B cell (primary cell): ENCODE measurements at regions not wholly inside any gene's neighbourhood (a gene's known extent, or its start where the extent isn't known, plus 50 kb on each side); places are given as distances from the start of the nearest gene placed in this dataset.

Experiments used
- ATAC-seq: fragments of 200-7000 bp; cut with Tn5 transposase; one replicate; pipeline ENCODE4 v1.10.0; 2021; ENCODE audit warnings: low read depth, mild to moderate bottlenecking, moderate number of reproducible peaks, moderate library complexity
- CTCF ChIA-PET: fragments of 350-600 bp; sonication (Branson Sonifier 250); formaldehyde crosslinking; loops from one replicate; lab custom pipeline; 2021; ENCODE audit warnings: antibody characterized with exemption, inconsistent platforms; lab: Charles Lee
- POLR2A ChIA-PET: fragments of 350-600 bp; sonication (Branson Sonifier 250); formaldehyde crosslinking; loops from one replicate; lab custom pipeline; 2021; ENCODE audit warnings: antibody characterized with exemption; lab: Charles Lee
- DNase-seq: peaks from one replicate; pipeline ENCODE4 v3.0.0; 2013
- H2AFZ ChIP-seq: 2 replicates; pipeline ENCODE4 v1.6.1; 2012; ENCODE audit warnings: mild to moderate bottlenecking, low read depth, low read length; ENCODE audit not compliant: insufficient read depth, poor library complexity, severe bottlenecking
- H3K27ac ChIP-seq, 2 donors: 1 replicate in 1 of 2; 2 replicates in 1 of 2; pipeline ENCODE4 v1.5.1; 2012 to 2013; ENCODE audit warnings: low read length in 2 of 2, mild to moderate bottlenecking in 2 of 2, moderate library complexity in 1 of 2
- H3K27me3 ChIP-seq, 4 experiments: fragments of 200-600 bp in 1 of 4; sonication (generic) in 1 of 4; replicated peaks in 1 of 4; 1 replicate in 2 of 4; 2 replicates in 2 of 4; pipeline versions ENCODE4 v1.6.1 to v1.7.0; 2013 to 2016; ENCODE audit warnings: low read length in 3 of 4, mild to moderate bottlenecking in 2 of 4, mixed read lengths in 1 of 4, moderate library complexity in 1 of 4; ENCODE audit not compliant: insufficient read depth in 4 of 4, control insufficient read depth in 3 of 4; ENCODE audit errors: control extremely low read depth in 1 of 4
- H3K36me3 ChIP-seq, 2 experiments: replicated peaks in 1 of 2; 1 replicate in 1 of 2; 2 replicates in 1 of 2; pipeline versions ENCODE4 v1.6.1 to v1.7.1; 2013; ENCODE audit warnings: low read length in 1 of 2; ENCODE audit not compliant: insufficient read depth in 2 of 2, control insufficient read depth in 1 of 2; ENCODE audit errors: control extremely low read depth in 1 of 2, extremely low read depth in 1 of 2
- H3K4me1 ChIP-seq, 2 donors: fragments of 200-600 bp in 1 of 2; sonication (generic) in 1 of 2; 1 replicate in 1 of 2; 2 replicates in 1 of 2; pipeline versions ENCODE4 v1.5.1 to v1.6.1; 2013 to 2017; ENCODE audit warnings: low read length in 2 of 2; ENCODE audit not compliant: control insufficient read depth in 2 of 2, insufficient read depth in 2 of 2
- H3K4me2 ChIP-seq: replicated peaks from 2 replicates; pipeline ENCODE3; 2012; ENCODE audit warnings: mild to moderate bottlenecking, low read depth, low read length; ENCODE audit not compliant: poor library complexity, severe bottlenecking
- H3K4me3 ChIP-seq, 5 experiments: fragments of 200-600 bp in 1 of 5; sonication (generic) in 1 of 5; 1 replicate in 3 of 5; 2 replicates in 2 of 5; pipeline versions ENCODE4 v1.5.1 to v1.7.0; 2011 to 2016; ENCODE audit warnings: low read length in 4 of 5, mild to moderate bottlenecking in 4 of 5, low read depth in 2 of 5, control low read depth in 1 of 5, moderate library complexity in 1 of 5; ENCODE audit not compliant: insufficient read depth in 1 of 5; ENCODE audit errors: control extremely low read depth in 1 of 5, extremely low read depth in 1 of 5
- H3K79me2 ChIP-seq: fragments of 200-600 bp; sonication (generic); one replicate; pipeline ENCODE4 v1.6.0; 2016; ENCODE audit warnings: low read length; ENCODE audit not compliant: control insufficient read depth, insufficient read depth
- H3K9ac ChIP-seq: fragments of 200-600 bp; sonication (generic); 2 replicates; pipeline ENCODE4 v1.6.1; 2017; ENCODE audit warnings: mild to moderate bottlenecking, low read length, moderate library complexity
- H3K9me3 ChIP-seq, 3 donors: one replicate each; pipeline versions ENCODE4 v1.6.1 to v1.7.1; 2013; ENCODE audit warnings: low read length in 2 of 3; ENCODE audit not compliant: control insufficient read depth in 2 of 3, insufficient read depth in 1 of 3; ENCODE audit errors: control extremely low read depth in 1 of 3
- H4K20me1 ChIP-seq: 2 replicates; pipeline ENCODE4 v1.6.0; 2012; ENCODE audit warnings: mild to moderate bottlenecking, low read length; ENCODE audit not compliant: insufficient read depth, control insufficient read depth, poor library complexity, severe bottlenecking
- H3K27ac Mint-ChIP-seq: one replicate; pipeline ENCODE4 v1.8.0; 2021; ENCODE audit warnings: mixed read lengths
- H3K27me3 Mint-ChIP-seq: one replicate; pipeline ENCODE4 v1.8.0; 2021; ENCODE audit warnings: mixed read lengths
- H3K4me1 Mint-ChIP-seq: one replicate; pipeline ENCODE4 v1.8.0; 2021; ENCODE audit warnings: mixed read lengths
- H3K4me3 Mint-ChIP-seq: one replicate; pipeline ENCODE4 v1.8.0; 2021; ENCODE audit warnings: mixed read lengths
- H3K9me3 Mint-ChIP-seq: one replicate; pipeline ENCODE4 v1.8.0; 2022; ENCODE audit warnings: mixed read lengths; ENCODE audit not compliant: insufficient read depth
- EZH2 ChIP-seq: IDR thresholded peaks from 2 replicates; pipeline ENCODE4 v1.6.1; 2012; ENCODE audit warnings: borderline replicate concordance, low read depth, mild to moderate bottlenecking, moderate library complexity, low read length; ENCODE audit not compliant: insufficient read depth, poor library complexity, severe bottlenecking
- WGBS: methylation state at CpG from one replicate; pipeline ENCODE4 v1.1.5; 2013; ENCODE audit warnings: missing lambda C conversion rate; ENCODE audit not compliant: insufficient coverage; 5-methylcytosine and 5-hydroxymethylcytosine counted together
- intact Hi-C: fragments of 100-400 bp; cut with micrococcal nuclease; formaldehyde crosslinking; loops from one replicate; pipeline ENCODE4 v1.10.0; 2022
- TF ChIP-seq, protein P1 (sequence below): fragments of 200-600 bp; IDR thresholded peaks from one replicate; pipeline ENCODE4 v1.8.0; 2022; ENCODE audit warnings: antibody characterized with exemption, mild to moderate bottlenecking

GRCh38 chr4:180596888-180597483 is 1646.2 kb upstream of the TENM3 start:
- no peak overlapping the region for H3K4me3 ChIP-seq
- no peak overlapping the region for H3K27ac Mint-ChIP-seq
- ATAC-seq (no peak), DNase-seq (no peak)
- H3K79me2 ChIP-seq = no peaks in the 10 kb centered on the region
- H3K36me3 ChIP-seq = no peaks in the 10 kb centered on the region
- ChIA-PET POLR2A (no interaction called here), CTCF (no interaction called here)
- whole genome bisulfite sequencing = no CpG with 5 or more reads among the region's 3 CpGs
- H3K9ac ChIP-seq = no peak overlapping the region
- TF ChIP-seq, protein P1, sequence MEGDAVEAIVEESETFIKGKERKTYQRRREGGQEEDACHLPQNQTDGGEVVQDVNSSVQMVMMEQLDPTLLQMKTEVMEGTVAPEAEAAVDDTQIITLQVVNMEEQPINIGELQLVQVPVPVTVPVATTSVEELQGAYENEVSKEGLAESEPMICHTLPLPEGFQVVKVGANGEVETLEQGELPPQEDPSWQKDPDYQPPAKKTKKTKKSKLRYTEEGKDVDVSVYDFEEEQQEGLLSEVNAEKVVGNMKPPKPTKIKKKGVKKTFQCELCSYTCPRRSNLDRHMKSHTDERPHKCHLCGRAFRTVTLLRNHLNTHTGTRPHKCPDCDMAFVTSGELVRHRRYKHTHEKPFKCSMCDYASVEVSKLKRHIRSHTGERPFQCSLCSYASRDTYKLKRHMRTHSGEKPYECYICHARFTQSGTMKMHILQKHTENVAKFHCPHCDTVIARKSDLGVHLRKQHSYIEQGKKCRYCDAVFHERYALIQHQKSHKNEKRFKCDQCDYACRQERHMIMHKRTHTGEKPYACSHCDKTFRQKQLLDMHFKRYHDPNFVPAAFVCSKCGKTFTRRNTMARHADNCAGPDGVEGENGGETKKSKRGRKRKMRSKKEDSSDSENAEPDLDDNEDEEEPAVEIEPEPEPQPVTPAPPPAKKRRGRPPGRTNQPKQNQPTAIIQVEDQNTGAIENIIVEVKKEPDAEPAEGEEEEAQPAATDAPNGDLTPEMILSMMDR = no peak
- no peak for TF ChIP-seq EZH2
- no peak overlapping the region for H3K4me2 ChIP-seq
- no peaks in the 10 kb centered on the region for H3K4me1 ChIP-seq
- H2AFZ ChIP-seq = no peak overlapping the region
- intact Hi-C loops = no loop called here
- H3K9me3 ChIP-seq = no peaks in the 10 kb centered on the region
- no peaks in the 10 kb centered on the region for H4K20me1 ChIP-seq
- no peaks in the 10 kb centered on the region for H3K9me3 Mint-ChIP-seq
- H3K4me1 Mint-ChIP-seq = no peaks in the 10 kb centered on the region
- no peak overlapping the region for H3K27ac ChIP-seq
- H3K27me3 Mint-ChIP-seq = no peaks in the 10 kb centered on the region
- no peak overlapping the region for H3K4me3 Mint-ChIP-seq
- no peaks in the 10 kb centered on the region for H3K27me3 ChIP-seq

DNA sequence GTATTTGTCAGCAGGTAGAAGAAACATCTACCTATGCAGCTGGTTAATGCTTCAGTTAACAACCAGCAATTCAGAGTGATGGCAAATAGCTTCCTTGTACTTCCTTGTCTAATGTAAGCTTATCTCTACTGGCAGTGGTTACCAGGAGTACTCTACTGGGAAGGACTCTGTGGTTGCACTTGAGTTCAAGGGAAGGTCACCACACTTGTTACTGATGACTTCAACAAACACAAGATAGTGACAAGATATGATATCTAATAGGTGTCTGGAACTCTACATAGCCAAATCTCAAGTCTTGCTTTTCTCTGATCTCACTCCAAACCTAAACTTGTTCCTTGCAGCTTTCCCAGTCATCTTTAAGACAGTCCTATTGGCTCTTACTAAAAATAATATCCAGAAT is 1644.9 kb upstream of the TENM3 start:
- ChIA-PET CTCF (no interaction called here), POLR2A (no interaction called here)
- intact Hi-C loops = no loop called here
- no peak overlapping the region for H3K4me3 Mint-ChIP-seq
- Histone ChIP-seq H3K9ac (no peak overlapping the region), H3K27ac (no peak overlapping the region), H2AFZ (no peak overlapping the region), H3K9me3 (no peaks in the 10 kb centered on the region), H3K79me2 (no peaks in the 10 kb centered on the region), H3K4me3 (no peak overlapping the region), H3K4me2 (no peak overlapping the region), H3K36me3 (no peaks in the 10 kb centered on the region), H3K27me3 (no peaks in the 10 kb centered on the region), H4K20me1 (no peaks in the 10 kb centered on the region), H3K4me1 (no peaks in the 10 kb centered on the region)
- no peaks in the 10 kb centered on the region for H3K27me3 Mint-ChIP-seq
- DNase-seq = no peak
- H3K9me3 Mint-ChIP-seq = no peaks in the 10 kb centered on the region
- no peaks in the 10 kb centered on the region for H3K4me1 Mint-ChIP-seq
- no peak for TF ChIP-seq EZH2
- TF ChIP-seq, protein P1 = no peak
- no peak for ATAC-seq
- no peak overlapping the region for H3K27ac Mint-ChIP-seq
